HG03457 (cell line): ENCODE measurements at regions not wholly inside any gene's neighbourhood (a gene's known extent, or its start where the extent isn't known, plus 50 kb on each side); places are given as distances from the start of the nearest gene placed in this dataset.

Source experiments
- ATAC-seq: cut with Tn5 transposase; IDR thresholded peaks from one replicate; pipeline ENCODE4 v1.9.1; 2021; ENCODE audit warnings: moderate number of reproducible peaks; ENCODE audit not compliant: unreplicated experiment

GRCh38 chr15:31238906-31239305 lies 87.7 kb upstream of the KLF13 start:
- ATAC-seq, result no peak

- ATAC-seq, result no peak
Measured at GRCh38 chr15:31239409-31239808, 87.2 kb upstream of the KLF13 start.

GRCh38 chr15:31241888-31242522 lies 84.6 kb upstream of the KLF13 start:
- ATAC-seq, result no peak

GRCh38 chr15:31243895-31244294 lies 82.7 kb upstream of the KLF13 start:
- ATAC-seq, result no peak

GRCh38 chr15:31245135-31245689 lies 81.4 kb upstream of the KLF13 start:
- ATAC-seq, result no peak

GRCh38 chr15:31245756-31246155 lies 80.9 kb upstream of the KLF13 start:
- no peak for ATAC-seq

- no peak for ATAC-seq
Measured at GRCh38 chr15:31247404-31247803, 79.2 kb upstream of the KLF13 start.

GRCh38 chr15:31248263-31248662 lies 78.4 kb upstream of the KLF13 start:
- ATAC-seq, result no peak

GRCh38 chr15:31248951-31249350 lies 77.7 kb upstream of the KLF13 start:
- no peak for ATAC-seq

- no peak for ATAC-seq
Measured at GRCh38 chr15:31250033-31250432, 76.6 kb upstream of the KLF13 start.

- ATAC-seq, result no peak
Measured at GRCh38 chr15:31251165-31251564, 75.5 kb upstream of the KLF13 start.

GRCh38 chr15:31252171-31252785 lies 74.4 kb upstream of the KLF13 start:
- ATAC-seq, result no peak

- no peak for ATAC-seq
Measured at GRCh38 chr15:31254431-31255175, 72.0 kb upstream of the KLF13 start.

GRCh38 chr15:31255176-31255510 lies 71.5 kb upstream of the KLF13 start:
- no peak for ATAC-seq

- no peak for ATAC-seq
Measured at GRCh38 chr15:31255732-31256377, 70.8 kb upstream of the KLF13 start.

GRCh38 chr15:31256378-31257265 lies 70.0 kb upstream of the KLF13 start:
- ATAC-seq, result no peak

GRCh38 chr15:31257286-31257685 lies 69.3 kb upstream of the KLF13 start:
- ATAC-seq, result no peak

- no peak for ATAC-seq
Measured at GRCh38 chr15:31258260-31258659, 68.4 kb upstream of the KLF13 start.

GRCh38 chr15:31259562-31260252 lies 66.9 kb upstream of the KLF13 start:
- ATAC-seq, result no peak
